Ascending aorta (tissue), 2 donors: ENCODE measurements at regions not wholly inside any gene's neighbourhood (a gene's known extent, or its start where the extent isn't known, plus 50 kb on each side); places are given as distances from the start of the nearest gene placed in this dataset.

ENCODE experiments used
- DNase-seq, 2 donors: peaks; one replicate each; pipeline ENCODE4 v3.0.0-alpha.2; 2019; ENCODE audit warnings: low spot score in 2 of 2
- H3K27ac ChIP-seq, 2 donors: fragments of 200-600 bp; sonication (generic); one replicate each; pipeline ENCODE4 v1.5.1; 2016 to 2017; ENCODE audit warnings: mild to moderate bottlenecking in 1 of 2
- H3K27me3 ChIP-seq: fragments of 200-600 bp; sonication (generic); one replicate; pipeline ENCODE4 v1.5.1; 2017
- H3K36me3 ChIP-seq, 2 donors: fragments of 200-600 bp; sonication (generic); one replicate each; pipeline ENCODE4 v1.5.1; 2016
- H3K4me1 ChIP-seq, 2 donors: fragments of 200-600 bp; sonication (generic); one replicate each; pipeline ENCODE4 v1.5.1; 2016 to 2017; ENCODE audit warnings: mild to moderate bottlenecking in 1 of 2
- H3K4me3 ChIP-seq, 2 donors: fragments of 200-600 bp; sonication (generic); one replicate each; pipeline ENCODE4 v1.5.1; 2016 to 2017; ENCODE audit warnings: mild to moderate bottlenecking in 1 of 2
- H3K9me3 ChIP-seq, 2 donors: fragments of 200-600 bp; sonication (generic); one replicate each; pipeline ENCODE4 v1.5.1; 2016
- CTCF ChIP-seq, 3 experiments: fragments of 200-600 bp in 2 of 3; fragments of 450-650 bp in 1 of 3; sonication (generic) in 2 of 3; IDR thresholded peaks; one replicate each; pipeline ENCODE4 v1.5.1; 2016 to 2019; ENCODE audit warnings: antibody characterized with exemption in 3 of 3, mild to moderate bottlenecking in 1 of 3, moderate library complexity in 1 of 3
- intact Hi-C: fragments of 100-400 bp; cut with DNase I; formaldehyde crosslinking; loops from one replicate; pipeline ENCODE4 v1.15.1; 2023

DNA sequence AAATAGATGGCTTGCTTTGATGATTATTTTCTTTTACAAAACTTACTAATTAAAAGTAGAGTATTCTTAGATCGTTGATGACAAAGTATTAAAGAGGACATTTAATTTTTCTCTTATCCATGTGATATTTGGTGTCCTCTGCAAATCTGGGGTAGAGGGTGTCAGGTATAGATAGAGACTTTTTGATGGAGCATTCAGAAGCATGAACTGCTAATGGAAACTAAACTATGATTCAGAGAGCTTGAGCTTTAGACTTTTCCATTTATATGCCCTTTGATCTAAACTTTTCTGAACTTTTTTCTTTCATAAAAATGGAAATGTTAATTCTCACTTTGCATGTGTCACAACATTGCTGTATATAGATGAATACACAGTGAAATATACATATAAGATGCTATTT is 619.7 kb downstream of the PLCL1 start:
- Histone ChIP-seq H3K27me3 (no peaks in the 10 kb centered on the region), H3K4me3 (no peak overlapping the region), H3K9me3 (no peaks in the 10 kb centered on the region), H3K36me3 (no peaks in the 10 kb centered on the region), H3K27ac (no peak overlapping the region), H3K4me1 (no peaks in the 10 kb centered on the region)
- no peak for TF ChIP-seq CTCF (IDR thresholded peaks at IDR 0.05)
- no peak for DNase-seq
- intact Hi-C loops = no loop called here

DNA sequence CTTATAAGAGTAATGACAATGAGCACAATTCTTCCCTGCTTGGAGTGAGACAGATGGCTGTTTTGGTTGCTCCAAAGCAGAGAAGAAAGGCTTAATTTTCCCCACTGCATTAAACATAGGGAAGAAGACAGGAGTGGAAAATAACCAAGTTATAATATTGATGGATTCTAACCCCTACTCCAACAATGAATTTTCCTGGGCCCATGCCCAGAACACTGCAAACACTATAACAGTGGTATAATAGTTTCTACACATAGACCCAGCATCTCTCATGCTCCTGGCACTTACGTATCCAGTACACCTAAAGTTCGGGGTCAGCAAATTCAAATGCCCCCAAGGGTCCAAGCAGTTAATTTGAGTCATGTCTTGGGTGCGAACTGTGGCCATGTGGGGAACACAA is 613.4 kb downstream of the PLCL1 start:
- no peak overlapping the region for H3K27ac ChIP-seq
- H3K4me1 ChIP-seq = no peaks in the 10 kb centered on the region
- no peaks in the 10 kb centered on the region for H3K27me3 ChIP-seq
- intact Hi-C loops = no loop called here
- no peak for TF ChIP-seq CTCF (IDR thresholded peaks at IDR 0.05)
- H3K4me3 ChIP-seq = no peak overlapping the region
- no peak for DNase-seq
- no peaks in the 10 kb centered on the region for H3K36me3 ChIP-seq
- H3K9me3 ChIP-seq = no peaks in the 10 kb centered on the region

DNA sequence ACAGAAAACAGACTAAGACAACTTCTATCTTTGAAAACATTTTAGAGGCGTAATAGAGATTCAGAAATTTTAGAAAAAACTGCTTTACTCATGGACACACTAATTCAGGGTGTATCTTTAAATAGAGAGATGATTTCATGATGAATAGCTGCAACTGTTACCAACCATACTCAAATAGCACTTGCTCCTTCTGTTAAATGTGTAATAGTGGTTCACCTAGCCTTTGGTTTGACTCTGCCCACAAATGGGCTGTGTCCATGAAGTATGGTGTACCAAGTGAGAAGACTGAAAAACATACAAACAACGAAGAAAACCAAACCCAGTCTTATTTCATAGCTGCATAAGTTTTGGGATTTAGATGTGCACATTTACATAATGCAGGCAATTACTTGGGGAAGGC is 610.6 kb downstream of the PLCL1 start:
- intact Hi-C loops = no loop called here
- no peak for TF ChIP-seq CTCF (IDR thresholded peaks at IDR 0.05)
- H3K27ac ChIP-seq = no peak overlapping the region
- DNase-seq = no peak
- no peaks in the 10 kb centered on the region for H3K27me3 ChIP-seq
- no peaks in the 10 kb centered on the region for H3K4me1 ChIP-seq
- H3K4me3 ChIP-seq = no peak overlapping the region
- no peaks in the 10 kb centered on the region for H3K36me3 ChIP-seq
- no peaks in the 10 kb centered on the region for H3K9me3 ChIP-seq

GRCh38 chr2:198411936-198412335 is 607.5 kb downstream of the PLCL1 start:
- DNase-seq = no peak
- no peak for TF ChIP-seq CTCF (IDR thresholded peaks at IDR 0.05)
- Histone ChIP-seq H3K4me1 (no peaks in the 10 kb centered on the region), H3K27ac (no peak overlapping the region), H3K9me3 (no peaks in the 10 kb centered on the region), H3K27me3 (no peaks in the 10 kb centered on the region), H3K36me3 (no peaks in the 10 kb centered on the region), H3K4me3 (no peak overlapping the region)
- intact Hi-C loops = no loop called here

DNA sequence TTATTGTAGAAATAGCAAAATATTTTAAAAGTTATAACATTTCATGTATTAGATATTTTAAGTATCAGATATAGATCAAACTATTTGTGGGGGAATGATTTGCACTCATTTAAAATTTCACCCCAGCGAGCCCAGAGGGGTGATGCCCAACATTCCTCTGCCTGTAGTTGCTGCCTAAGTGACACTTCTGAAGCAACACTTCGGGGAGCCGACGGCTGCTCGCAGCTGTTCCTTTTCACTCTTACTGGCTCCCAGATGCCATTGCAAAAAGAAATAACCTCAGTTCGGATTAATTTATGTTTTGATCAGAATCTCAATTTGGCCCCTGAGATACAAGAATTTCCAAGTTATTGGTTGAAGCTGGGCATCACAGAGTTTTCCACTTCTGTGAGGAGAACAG is 603.8 kb downstream of the PLCL1 start:
- no peaks in the 10 kb centered on the region for H3K9me3 ChIP-seq
- no peak for TF ChIP-seq CTCF (IDR thresholded peaks at IDR 0.05)
- intact Hi-C loops = no loop called here
- H3K27me3 ChIP-seq = no peaks in the 10 kb centered on the region
- no peak overlapping the region for H3K27ac ChIP-seq
- H3K4me1 ChIP-seq = no peaks in the 10 kb centered on the region
- H3K4me3 ChIP-seq = no peak overlapping the region
- H3K36me3 ChIP-seq = no peaks in the 10 kb centered on the region
- no peak for DNase-seq

DNA sequence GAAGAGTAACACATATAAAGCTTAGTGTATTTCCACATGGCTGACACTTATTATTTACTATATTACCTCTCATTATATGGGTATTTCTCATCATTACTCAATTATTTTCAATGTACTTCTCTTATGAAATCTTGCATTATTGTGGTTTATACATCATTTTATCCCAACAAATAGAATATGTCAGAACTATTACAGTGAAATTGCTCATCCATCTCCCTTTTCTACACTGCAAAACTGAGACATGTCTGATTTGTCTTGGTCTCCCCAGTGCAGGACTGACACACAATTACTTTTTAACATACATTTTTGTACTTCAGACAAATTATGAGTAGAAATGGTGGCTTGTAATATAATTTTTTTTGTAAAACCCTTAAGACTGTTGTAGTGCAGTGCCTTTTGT is 600.9 kb downstream of the PLCL1 start:
- Histone ChIP-seq H3K4me1 (no peaks in the 10 kb centered on the region), H3K36me3 (no peaks in the 10 kb centered on the region), H3K4me3 (no peak overlapping the region), H3K9me3 (no peaks in the 10 kb centered on the region), H3K27me3 (no peaks in the 10 kb centered on the region), H3K27ac (no peak overlapping the region)
- no peak for TF ChIP-seq CTCF (IDR thresholded peaks at IDR 0.05)
- intact Hi-C loops = no loop called here
- DNase-seq = no peak
